ACC112 (cell line): ENCODE measurements at regions not wholly inside any gene's neighbourhood (a gene's known extent, or its start where the extent isn't known, plus 50 kb on each side); places are given as distances from the start of the nearest gene placed in this dataset.

Source experiments
- H2AFZ ChIP-seq: fragments of 200-600 bp; sonication (generic); one replicate; pipeline ENCODE4 v1.6.0; 2017; ENCODE audit warnings: antibody characterized with exemption, low read length; ENCODE audit not compliant: unreplicated experiment
- H3K27ac ChIP-seq: fragments of 200-600 bp; sonication (generic); 2 replicates; pipeline ENCODE4 v1.5.1; 2014; ENCODE audit warnings: low read depth, mild to moderate bottlenecking, antibody characterized with exemption, low read length, moderate library complexity
- H3K27me3 ChIP-seq: fragments of 200-600 bp; sonication (generic); 2 replicates; pipeline ENCODE4 v1.6.1; 2014; ENCODE audit warnings: mild to moderate bottlenecking, antibody characterized with exemption, low read length, moderate library complexity, mixed read lengths; ENCODE audit not compliant: insufficient read depth
- H3K36me3 ChIP-seq: fragments of 200-600 bp; sonication (generic); 2 replicates; pipeline ENCODE4 v1.6.1; 2016; ENCODE audit warnings: mild to moderate bottlenecking, antibody characterized with exemption, low read length, moderate library complexity, mixed read lengths; ENCODE audit not compliant: insufficient read depth
- H3K4me1 ChIP-seq: fragments of 200-600 bp; sonication (generic); one replicate; pipeline ENCODE4 v1.6.1; 2016; ENCODE audit warnings: low read length, mixed read lengths; ENCODE audit not compliant: insufficient read depth, unreplicated experiment, control insufficient read depth
- H3K4me3 ChIP-seq: fragments of 200-600 bp; sonication (generic); 2 replicates; pipeline ENCODE4 v1.5.1; 2014; ENCODE audit warnings: mild to moderate bottlenecking, low read depth, low read length
- H3K79me2 ChIP-seq: fragments of 200-600 bp; sonication (generic); one replicate; pipeline ENCODE4 v1.6.0; 2016; ENCODE audit warnings: low read length; ENCODE audit not compliant: control insufficient read depth, unreplicated experiment, insufficient read depth

- Histone ChIP-seq H3K27ac (no peak overlapping the region), H3K4me1 (no peaks in the 10 kb centered on the region), H3K27me3 (no peaks in the 10 kb centered on the region), H3K4me3 (no peak overlapping the region), H2AFZ (no peak overlapping the region), H3K79me2 (no peaks in the 10 kb centered on the region), H3K36me3 (no peaks in the 10 kb centered on the region)
These were observed 118.8 kb downstream of the ATPSCKMT start for GRCh38 chr5:10130881-10131280.

- no peaks in the 10 kb centered on the region for H3K27me3 ChIP-seq
These were observed 122.8 kb downstream of the ATPSCKMT start for GRCh38 chr5:10126900-10127299.

GRCh38 chr5:10125116-10125515, 124.6 kb downstream of the ATPSCKMT start:
- Histone ChIP-seq H2AFZ (no peak overlapping the region), H3K79me2 (no peaks in the 10 kb centered on the region), H3K27me3 (no peaks in the 10 kb centered on the region), H3K36me3 (no peaks in the 10 kb centered on the region), H3K4me1 (no peaks in the 10 kb centered on the region), H3K4me3 (no peak overlapping the region), H3K27ac (no peak overlapping the region)

More at GRCh38 chr5:10126900-10127299, 122.8 kb downstream of the ATPSCKMT start:
- H3K79me2 ChIP-seq, result no peaks in the 10 kb centered on the region
- H3K4me3 ChIP-seq, result no peak overlapping the region
- H2AFZ ChIP-seq, result no peak overlapping the region
- H3K4me1 ChIP-seq, result no peaks in the 10 kb centered on the region
- no peaks in the 10 kb centered on the region for H3K36me3 ChIP-seq
- no peak overlapping the region for H3K27ac ChIP-seq

GRCh38 chr5:10124287-10124686, 125.4 kb downstream of the ATPSCKMT start:
- Histone ChIP-seq H3K36me3 (no peaks in the 10 kb centered on the region), H3K4me1 (no peaks in the 10 kb centered on the region), H2AFZ (no peak overlapping the region), H3K27me3 (no peaks in the 10 kb centered on the region), H3K27ac (no peak overlapping the region), H3K4me3 (no peak overlapping the region), H3K79me2 (no peaks in the 10 kb centered on the region)

GRCh38 chr5:10123254-10123989, 126.3 kb downstream of the ATPSCKMT start:
- Histone ChIP-seq H3K27me3 (no peaks in the 10 kb centered on the region), H3K4me1 (no peaks in the 10 kb centered on the region), H3K27ac (no peak overlapping the region), H3K79me2 (no peaks in the 10 kb centered on the region), H3K36me3 (no peaks in the 10 kb centered on the region), H2AFZ (no peak overlapping the region), H3K4me3 (no peak overlapping the region)

GRCh38 chr5:10122076-10122726, 127.5 kb downstream of the ATPSCKMT start:
- H3K27me3 ChIP-seq, result no peaks in the 10 kb centered on the region
- H3K4me3 ChIP-seq, result no peak overlapping the region
- H2AFZ ChIP-seq, result no peak overlapping the region
- no peaks in the 10 kb centered on the region for H3K79me2 ChIP-seq
- H3K4me1 ChIP-seq, result no peaks in the 10 kb centered on the region
- H3K36me3 ChIP-seq, result no peaks in the 10 kb centered on the region
- no peak overlapping the region for H3K27ac ChIP-seq

GRCh38 chr5:10120934-10121333, 128.8 kb downstream of the ATPSCKMT start:
- Histone ChIP-seq H3K36me3 (no peaks in the 10 kb centered on the region), H3K27ac (no peak overlapping the region), H3K4me3 (no peak overlapping the region), H3K4me1 (no peaks in the 10 kb centered on the region), H2AFZ (no peak overlapping the region), H3K79me2 (no peaks in the 10 kb centered on the region), H3K27me3 (no peaks in the 10 kb centered on the region)

- H2AFZ ChIP-seq, result no peak overlapping the region
- no peak overlapping the region for H3K27ac ChIP-seq
- peaks cover 3% of the 10 kb centered on the region; the same call in 1 of the 2 replicates for H3K27me3 ChIP-seq
- no peaks in the 10 kb centered on the region for H3K4me1 ChIP-seq
- H3K79me2 ChIP-seq, result no peaks in the 10 kb centered on the region
- no peaks in the 10 kb centered on the region for H3K36me3 ChIP-seq
- no peak overlapping the region for H3K4me3 ChIP-seq
These were observed 131.5 kb downstream of the ATPSCKMT start for GRCh38 chr5:10118150-10118549.

- no peaks in the 10 kb centered on the region for H3K79me2 ChIP-seq
- peaks cover 3% of the 10 kb centered on the region; the same call in 1 of the 2 replicates for H3K27me3 ChIP-seq
- no peaks in the 10 kb centered on the region for H3K4me1 ChIP-seq
- H3K27ac ChIP-seq, result no peak overlapping the region
- H2AFZ ChIP-seq, result no peak overlapping the region
- H3K4me3 ChIP-seq, result no peak overlapping the region
- no peaks in the 10 kb centered on the region for H3K36me3 ChIP-seq
These were observed 133.1 kb downstream of the ATPSCKMT start for GRCh38 chr5:10116594-10116993.

GRCh38 chr5:10115669-10116068, 134.0 kb downstream of the ATPSCKMT start:
- Histone ChIP-seq H2AFZ (no peak overlapping the region), H3K27ac (no peak overlapping the region), H3K4me3 (no peak overlapping the region), H3K79me2 (no peaks in the 10 kb centered on the region), H3K4me1 (no peaks in the 10 kb centered on the region), H3K36me3 (no peaks in the 10 kb centered on the region), H3K27me3 (peaks cover 3% of the 10 kb centered on the region; the same call in 1 of the 2 replicates)

GRCh38 chr5:10111571-10111970, 138.1 kb downstream of the ATPSCKMT start:
- H3K4me3 ChIP-seq, result no peak overlapping the region
- H3K4me1 ChIP-seq, result no peaks in the 10 kb centered on the region
- H3K27ac ChIP-seq, result no peak overlapping the region
- no peaks in the 10 kb centered on the region for H3K36me3 ChIP-seq
- H3K79me2 ChIP-seq, result no peaks in the 10 kb centered on the region
- peaks cover 3% of the 10 kb centered on the region for H3K27me3 ChIP-seq
- H2AFZ ChIP-seq, result no peak overlapping the region
